HAP-1 (cell line): ENCODE measurements at regions not wholly inside any gene's neighbourhood (a gene's known extent, or its start where the extent isn't known, plus 50 kb on each side); places are given as distances from the start of the nearest gene placed in this dataset.

Experiments
- DNase-seq, 2 experiments: peaks; one replicate each; pipeline ENCODE4 v3.0.0-alpha.2; 2016 to 2020; ENCODE audit warnings: low spot score in 2 of 2
- H3K27me3 ChIP-seq: fragments of 250-450 bp; sonication (Bioruptor Pico); 2 replicates; pipeline ENCODE4 v1.5.1; 2020; ENCODE audit warnings: low read depth, mild to moderate bottlenecking, moderate library complexity
- H3K36me3 ChIP-seq: fragments of 250-450 bp; sonication (Bioruptor Pico); replicated peaks from 2 replicates; pipeline ENCODE4 v1.5.1; 2020; ENCODE audit warnings: mild to moderate bottlenecking
- H3K4me1 ChIP-seq: fragments of 250-450 bp; sonication (Bioruptor Pico); 2 replicates; pipeline ENCODE4 v1.5.1; 2020; ENCODE audit warnings: mild to moderate bottlenecking
- H3K4me3 ChIP-seq: fragments of 250-450 bp; sonication (Bioruptor Pico); 2 replicates; pipeline ENCODE4 v1.5.1; 2020; ENCODE audit warnings: mild to moderate bottlenecking, moderate library complexity
- H3K9me3 ChIP-seq: fragments of 250-450 bp; sonication (Bioruptor Pico); 2 replicates; pipeline ENCODE4 v1.5.1; 2020; ENCODE audit warnings: mild to moderate bottlenecking, moderate library complexity
- in situ Hi-C: fragments of 300-500 bp; cut with MboI; formaldehyde crosslinking; loops from 3 replicates; pipeline ENCODE4 v1.14.3; 2020; ENCODE audit warnings: low sequenced_read_pairs, inconsistent platforms, mixed read lengths

DNA sequence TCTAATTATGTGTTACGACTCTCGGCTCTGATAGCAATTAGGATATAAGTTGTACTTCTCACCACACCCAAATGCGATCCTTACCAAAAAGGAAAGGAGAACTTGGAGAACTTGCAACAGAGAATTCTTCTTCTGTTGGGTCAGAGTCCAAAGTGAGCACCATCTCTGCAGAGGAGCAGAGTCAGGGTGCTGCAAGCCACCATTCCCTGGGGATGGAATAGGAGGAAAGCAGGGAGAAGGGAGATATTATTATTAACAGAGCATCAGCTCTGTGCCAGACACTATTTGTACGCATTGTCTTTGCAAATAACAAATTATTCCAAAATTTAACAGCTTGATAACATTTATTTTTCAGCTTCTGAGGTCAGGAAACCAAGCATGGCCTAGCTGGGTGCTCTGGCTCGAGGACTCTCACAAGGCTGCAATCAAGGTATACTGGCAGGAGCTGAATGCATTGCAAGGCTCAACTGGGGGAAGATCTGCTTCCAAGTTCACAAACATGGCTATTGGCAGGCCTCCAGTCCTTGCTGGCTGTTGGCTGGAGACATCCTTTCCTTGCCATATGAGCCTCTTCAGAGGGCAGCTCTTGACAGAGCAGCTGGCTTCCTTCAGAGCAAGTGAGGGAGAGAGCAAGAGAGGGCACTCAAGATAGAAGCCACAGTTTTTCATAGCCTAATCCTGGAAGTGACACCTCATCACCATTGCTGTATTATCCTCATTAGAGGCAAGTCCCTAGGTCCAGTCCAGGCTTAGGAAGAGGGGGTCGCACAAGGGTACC is 296.2 kb upstream of the CDH5 start:
- in situ Hi-C loops = no loop called here
- no peaks in the 10 kb centered on the region for H3K9me3 ChIP-seq
- no peaks in the 10 kb centered on the region for H3K4me1 ChIP-seq
- H3K4me3 ChIP-seq = no peak overlapping the region
- no peak for DNase-seq
- no peaks in the 10 kb centered on the region for H3K27me3 ChIP-seq
- no peaks in the 10 kb centered on the region for H3K36me3 ChIP-seq

DNA sequence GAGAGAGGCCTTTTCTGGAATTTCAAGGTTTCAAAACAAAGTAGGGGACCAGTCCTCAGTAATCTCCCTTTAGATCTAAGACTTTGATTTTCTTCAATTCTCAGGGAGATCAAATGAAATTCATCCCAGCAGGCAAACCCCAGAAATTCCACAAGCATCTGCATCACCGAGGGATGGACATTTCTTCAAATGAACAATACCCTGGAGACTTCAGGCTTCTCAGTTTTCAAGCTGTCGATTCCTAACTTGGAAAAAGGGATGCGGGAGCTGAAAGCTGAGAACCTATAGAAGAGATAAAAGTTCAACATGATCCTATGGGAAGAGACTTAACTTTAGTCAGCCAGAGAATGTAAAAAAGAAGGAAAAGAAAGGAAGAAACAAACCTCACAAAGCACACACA is 296.9 kb upstream of the CDH5 start:
- no peak overlapping the region for H3K4me3 ChIP-seq
- H3K9me3 ChIP-seq = no peaks in the 10 kb centered on the region
- no peaks in the 10 kb centered on the region for H3K36me3 ChIP-seq
- H3K4me1 ChIP-seq = no peaks in the 10 kb centered on the region
- DNase-seq = no peak
- in situ Hi-C loops = no loop called here
- no peaks in the 10 kb centered on the region for H3K27me3 ChIP-seq

DNA sequence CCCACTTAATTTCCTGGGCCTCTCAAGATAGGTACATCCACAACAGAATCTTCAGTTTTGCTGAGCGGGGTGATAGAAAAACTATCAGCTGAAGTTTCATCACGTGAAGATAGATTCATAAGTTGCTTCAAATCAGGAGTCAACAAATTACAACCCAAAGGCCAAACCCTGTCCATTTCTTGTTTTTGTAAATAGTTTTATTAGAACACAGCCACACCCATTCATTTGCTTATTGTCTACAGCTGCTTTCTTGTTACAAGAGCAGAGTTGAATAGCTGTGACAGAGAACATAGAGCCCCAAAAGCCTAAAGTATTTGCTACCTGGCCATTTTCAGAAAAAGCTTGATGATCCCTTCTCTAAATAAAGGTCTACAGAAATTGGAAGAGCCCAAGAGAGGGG is 300.1 kb upstream of the CDH5 start:
- H3K27me3 ChIP-seq = no peaks in the 10 kb centered on the region
- DNase-seq = no peak
- no peaks in the 10 kb centered on the region for H3K9me3 ChIP-seq
- in situ Hi-C loops = no loop called here
- no peak overlapping the region for H3K4me3 ChIP-seq
- no peaks in the 10 kb centered on the region for H3K36me3 ChIP-seq
- H3K4me1 ChIP-seq = no peaks in the 10 kb centered on the region

GRCh38 chr16:66065925-66066324 is 300.6 kb upstream of the CDH5 start:
- H3K4me3 ChIP-seq = no peak overlapping the region

DNA sequence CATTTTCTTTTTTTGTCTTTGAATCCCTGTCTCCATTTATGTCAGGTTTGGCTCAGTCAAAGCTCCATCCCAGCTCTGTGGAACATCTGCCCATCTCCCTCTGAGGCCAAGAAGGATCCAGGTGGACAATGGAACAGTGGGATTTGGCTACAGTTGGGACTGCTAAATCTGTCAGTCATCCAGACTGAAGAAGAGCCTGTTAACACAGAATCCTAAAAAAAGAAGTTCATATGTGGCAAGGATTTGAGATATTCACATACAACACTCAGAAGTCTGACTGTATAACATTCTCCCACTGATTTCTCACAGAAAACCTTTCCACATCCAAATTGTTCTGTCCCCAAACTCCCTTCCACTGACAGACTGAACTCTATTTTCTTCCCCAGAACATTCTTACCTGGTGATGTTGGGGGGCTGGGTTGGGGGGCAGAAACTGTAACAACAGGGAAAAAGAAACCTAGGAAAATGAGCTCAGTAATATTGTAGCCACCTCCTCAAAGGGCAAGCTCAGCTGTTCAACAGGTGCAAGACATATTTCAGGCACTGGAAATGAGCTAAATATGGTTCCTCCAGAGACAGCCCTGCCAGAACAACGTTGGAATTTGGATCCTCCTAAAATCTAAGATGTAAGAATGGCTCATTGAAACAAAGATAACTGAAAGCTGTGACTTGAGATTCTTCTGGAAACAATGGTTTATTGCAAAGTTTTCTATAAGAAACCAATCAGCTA is 301.5 kb upstream of the CDH5 start:
- no peaks in the 10 kb centered on the region for H3K4me1 ChIP-seq
- no peak overlapping the region for H3K4me3 ChIP-seq
- H3K9me3 ChIP-seq = no peaks in the 10 kb centered on the region
- H3K36me3 ChIP-seq = no peaks in the 10 kb centered on the region
- in situ Hi-C loops = no loop called here
- no peaks in the 10 kb centered on the region for H3K27me3 ChIP-seq
- no peak for DNase-seq

More at GRCh38 chr16:66065925-66066324, 300.6 kb upstream of the CDH5 start:
- no peaks in the 10 kb centered on the region for H3K9me3 ChIP-seq
- DNase-seq = no peak
- no peaks in the 10 kb centered on the region for H3K27me3 ChIP-seq
- no peaks in the 10 kb centered on the region for H3K4me1 ChIP-seq
- in situ Hi-C loops = no loop called here
- no peaks in the 10 kb centered on the region for H3K36me3 ChIP-seq

GRCh38 chr16:66058832-66059231 is 307.7 kb upstream of the CDH5 start:
- H3K4me3 ChIP-seq = no peak overlapping the region
- H3K27me3 ChIP-seq = no peaks in the 10 kb centered on the region
- H3K9me3 ChIP-seq = no peaks in the 10 kb centered on the region
- in situ Hi-C loops = no loop called here
- no peak for DNase-seq
- no peaks in the 10 kb centered on the region for H3K4me1 ChIP-seq
- no peaks in the 10 kb centered on the region for H3K36me3 ChIP-seq

DNA sequence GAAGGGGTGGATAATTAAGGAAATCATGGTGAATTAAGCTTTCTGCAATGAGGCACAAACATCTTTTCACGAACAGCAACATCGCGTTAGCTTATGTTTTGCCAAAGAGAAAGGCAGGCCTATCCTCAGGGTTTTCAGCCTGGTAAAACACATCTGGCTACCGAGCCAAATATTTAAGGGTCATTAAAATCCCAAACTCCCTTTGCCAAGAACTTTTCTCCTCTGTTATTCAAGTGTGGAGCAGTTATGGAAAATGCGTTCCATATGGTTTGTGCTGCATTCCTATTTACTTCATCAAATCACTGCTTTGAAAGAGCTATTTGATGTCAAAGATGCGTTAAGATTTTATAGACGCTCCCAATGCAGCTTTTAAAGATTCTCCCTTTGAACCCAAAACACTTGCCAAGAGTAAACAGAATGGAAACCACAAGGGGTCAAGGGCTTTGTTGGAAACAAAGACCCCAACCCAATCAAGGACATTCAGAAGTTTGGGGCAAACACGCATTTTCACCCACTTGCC is 308.3 kb upstream of the CDH5 start:
- no peak for DNase-seq
- no peaks in the 10 kb centered on the region for H3K4me1 ChIP-seq
- H3K27me3 ChIP-seq = no peaks in the 10 kb centered on the region
- H3K4me3 ChIP-seq = no peak overlapping the region
- no peaks in the 10 kb centered on the region for H3K9me3 ChIP-seq
- H3K36me3 ChIP-seq = no peaks in the 10 kb centered on the region
- in situ Hi-C loops = no loop called here

GRCh38 chr16:66057057-66057456 is 309.4 kb upstream of the CDH5 start:
- DNase-seq = no peak
- no peaks in the 10 kb centered on the region for H3K36me3 ChIP-seq
- in situ Hi-C loops = no loop called here
- no peak overlapping the region for H3K4me3 ChIP-seq
- H3K27me3 ChIP-seq = no peaks in the 10 kb centered on the region
- no peaks in the 10 kb centered on the region for H3K9me3 ChIP-seq
- H3K4me1 ChIP-seq = no peaks in the 10 kb centered on the region

DNA sequence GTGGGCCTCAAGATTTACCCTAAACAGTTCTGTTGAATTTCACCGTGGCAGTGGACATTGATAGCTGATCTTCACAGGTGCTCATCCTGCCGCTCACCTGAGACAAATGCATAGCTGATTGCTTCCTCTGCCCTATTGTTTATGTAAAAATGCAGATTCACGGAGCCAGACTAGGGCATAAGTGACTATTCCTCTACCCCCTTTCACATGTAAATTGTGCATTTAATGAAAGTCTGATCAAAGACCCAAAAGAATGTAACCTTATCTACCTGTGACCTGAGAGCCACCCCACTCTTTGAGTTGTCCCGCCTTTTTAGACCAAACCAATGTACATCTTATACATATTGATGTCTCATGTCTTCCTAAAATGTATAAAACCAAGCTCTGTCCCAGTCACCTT is 312.4 kb upstream of the CDH5 start:
- in situ Hi-C loops = no loop called here
- DNase-seq = no peak
- H3K4me1 ChIP-seq = no peaks in the 10 kb centered on the region
- H3K4me3 ChIP-seq = no peak overlapping the region
- no peaks in the 10 kb centered on the region for H3K36me3 ChIP-seq
- no peaks in the 10 kb centered on the region for H3K27me3 ChIP-seq
- no peaks in the 10 kb centered on the region for H3K9me3 ChIP-seq

GRCh38 chr16:66052745-66053144 is 313.7 kb upstream of the CDH5 start:
- Histone ChIP-seq H3K36me3 (no peaks in the 10 kb centered on the region), H3K4me1 (no peaks in the 10 kb centered on the region), H3K27me3 (no peaks in the 10 kb centered on the region), H3K9me3 (no peaks in the 10 kb centered on the region), H3K4me3 (no peak overlapping the region)
- DNase-seq = no peak
- in situ Hi-C loops = no loop called here

GRCh38 chr16:66050991-66051390 is 315.5 kb upstream of the CDH5 start:
- Histone ChIP-seq H3K9me3 (no peaks in the 10 kb centered on the region), H3K4me1 (no peaks in the 10 kb centered on the region), H3K27me3 (no peaks in the 10 kb centered on the region), H3K4me3 (no peak overlapping the region), H3K36me3 (no peaks in the 10 kb centered on the region)
- DNase-seq = no peak
- in situ Hi-C loops = no loop called here

DNA sequence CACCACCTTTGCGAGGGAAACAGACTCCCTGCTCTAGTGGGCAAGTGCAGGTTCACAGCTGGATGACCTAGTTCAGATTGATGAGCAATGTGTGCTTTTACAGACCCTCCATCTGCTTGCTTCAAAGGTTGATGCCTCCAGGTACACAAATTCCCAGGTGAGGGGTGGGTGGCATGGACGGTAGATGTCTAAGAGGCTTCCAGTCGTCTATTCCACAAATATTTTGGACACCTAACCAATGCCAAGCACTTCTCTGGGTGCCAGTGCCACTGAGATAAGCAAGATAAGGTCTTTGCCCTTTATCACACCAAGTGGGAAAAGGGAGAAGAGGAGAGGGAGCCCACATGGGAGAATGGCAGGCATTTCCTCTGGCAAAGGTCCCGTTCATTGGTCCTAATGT is 316.6 kb upstream of the CDH5 start:
- H3K4me3 ChIP-seq = no peak overlapping the region
- H3K4me1 ChIP-seq = no peaks in the 10 kb centered on the region
- no peak for DNase-seq
- H3K9me3 ChIP-seq = no peaks in the 10 kb centered on the region
- in situ Hi-C loops = no loop called here
- H3K27me3 ChIP-seq = no peaks in the 10 kb centered on the region
- H3K36me3 ChIP-seq = no peaks in the 10 kb centered on the region

DNA sequence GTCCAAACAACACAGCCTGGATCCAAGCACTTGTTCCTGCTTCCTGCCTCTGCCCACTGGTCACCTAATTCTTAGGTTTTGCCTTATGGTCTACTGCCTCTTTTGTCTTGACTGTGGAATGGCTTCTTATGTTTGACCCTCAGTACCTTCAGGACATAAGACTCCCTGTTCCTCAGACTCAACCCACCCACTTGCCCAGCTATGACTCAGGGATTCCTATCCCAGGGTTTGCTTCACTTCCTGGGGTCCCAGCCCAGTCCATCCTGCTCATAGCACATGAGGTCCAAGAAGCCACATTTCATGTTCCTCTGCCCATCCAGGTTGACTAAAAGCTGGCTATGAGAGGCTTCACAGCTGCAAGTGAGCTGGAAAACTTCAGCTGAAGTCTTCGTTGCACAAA is 320.9 kb upstream of the CDH5 start:
- in situ Hi-C loops = no loop called here
- Histone ChIP-seq H3K27me3 (no peaks in the 10 kb centered on the region), H3K4me1 (no peaks in the 10 kb centered on the region), H3K9me3 (no peaks in the 10 kb centered on the region), H3K36me3 (no peaks in the 10 kb centered on the region), H3K4me3 (no peak overlapping the region)
- no peak for DNase-seq

DNA sequence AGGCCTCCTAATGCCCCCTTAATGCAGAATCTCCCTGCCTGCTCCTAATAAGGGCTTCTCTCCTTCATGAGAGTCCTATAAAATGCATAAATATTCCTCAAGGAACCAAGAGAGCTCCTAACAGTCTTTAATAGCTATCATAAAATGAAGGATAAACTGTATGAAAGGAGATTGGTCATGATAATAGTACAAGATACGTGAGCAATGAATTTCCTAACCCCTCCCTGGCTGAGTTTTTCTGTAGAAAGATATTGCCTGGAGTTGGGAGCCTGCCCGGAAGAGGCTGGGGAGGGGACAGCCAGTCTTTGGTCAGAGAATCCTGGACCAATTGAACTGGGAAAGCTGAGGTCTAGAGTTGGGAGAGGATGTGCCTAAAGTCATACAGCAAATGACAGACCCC is 321.9 kb upstream of the CDH5 start:
- Histone ChIP-seq H3K27me3 (no peaks in the 10 kb centered on the region), H3K9me3 (no peaks in the 10 kb centered on the region), H3K4me3 (no peak overlapping the region), H3K4me1 (no peaks in the 10 kb centered on the region), H3K36me3 (no peaks in the 10 kb centered on the region)
- DNase-seq = no peak
- in situ Hi-C loops = no loop called here
